ENCODE measurements at regions not wholly inside any gene's neighbourhood (a gene's known extent, or its start where the extent isn't known, plus 50 kb on each side); places are given as distances from the start of the nearest gene placed in this dataset.

DNA sequence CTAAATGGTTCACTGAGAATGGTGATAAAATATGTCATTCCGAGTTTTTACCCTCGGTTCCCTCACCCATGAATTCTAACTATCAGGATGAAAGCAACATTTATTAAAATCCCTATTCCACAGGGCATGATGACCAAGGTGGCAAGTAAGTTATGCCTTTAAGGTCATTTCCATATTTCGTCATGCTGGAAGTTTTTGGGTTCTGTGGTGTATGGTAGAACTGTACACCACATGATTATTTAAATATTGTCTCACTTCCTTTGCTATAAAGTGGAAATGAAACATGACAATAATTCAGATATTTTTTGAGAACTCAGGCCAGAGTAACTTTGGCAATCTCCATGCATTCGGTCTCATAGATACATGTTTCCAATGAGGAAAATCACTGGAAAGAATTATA is 68.5 kb upstream of the CARD18 start:
- Histone ChIP-seq H3K9ac (ENCODE audit: low read length) (no peak overlapping the region), H4K20me1 (ENCODE audit: low read length) (no peaks in the 10 kb centered on the region), H3K4me1 (ENCODE audit: insufficient read depth, low read length) (peaks cover 38% of the 10 kb centered on the region), H3K27ac (ENCODE audit: low read length) (no peak overlapping the region), H3F3A (ENCODE audit: low read length, unreplicated experiment) (no peaks in the 10 kb centered on the region), H3K79me2 (ENCODE audit: low read length) (no peaks in the 10 kb centered on the region), H3K36me3 (ENCODE audit: low read depth, low read length) (no peaks in the 10 kb centered on the region), H3K9me2 (replicated peaks; ENCODE audit: low read length) (no peaks in the 10 kb centered on the region), H3K4me2 (ENCODE audit: low read length) (no peak overlapping the region), H3K4me3 (ENCODE audit: low read length) (no peak overlapping the region), H3K9me3 (ENCODE audit: low read length) (no peaks in the 10 kb centered on the region), H3K27me3 (ENCODE audit: low read length) (no peaks in the 10 kb centered on the region), H2AFZ (ENCODE audit: low read length) (no peak overlapping the region)
- no TSS peak for BruUV-seq (replicated peaks)
- CTCF ChIA-PET, result no interaction called here
- TF ChIP-seq EZH2phosphoT487 (IDR thresholded peaks at IDR 0.05; ENCODE audit: borderline replicate concordance, low read length) (no peak), EZH2 (IDR thresholded peaks at IDR 0.05; ENCODE audit: low read length, unreplicated experiment) (no peak), CTCF (conservative IDR thresholded peaks at IDR 0.05; ENCODE audit: low read depth, low read length) (no peak)
- intact Hi-C loops (cut with micrococcal nuclease), result loop anchor here (10.0 kb wide), 2 partner anchors 243 to 497 kb away; partner anchors contain the start of gene CASP4
- no peak for DNase-seq
- ATAC-seq, result no peak
- POLR2A ChIA-PET (ENCODE audit: unreplicated experiment), result no interaction called here

- Histone ChIP-seq H3K4me3 (ENCODE audit: low read length) (no peak overlapping the region), H4K20me1 (ENCODE audit: low read length) (no peaks in the 10 kb centered on the region), H3K9ac (ENCODE audit: low read length) (no peak overlapping the region), H2AFZ (ENCODE audit: low read length) (no peak overlapping the region), H3K27me3 (ENCODE audit: low read length) (no peaks in the 10 kb centered on the region), H3K4me2 (ENCODE audit: low read length) (peak overlapping the region; percentile 45), H3K9me2 (replicated peaks; ENCODE audit: low read length) (no peaks in the 10 kb centered on the region), H3K79me2 (ENCODE audit: low read length) (no peaks in the 10 kb centered on the region), H3K9me3 (ENCODE audit: low read length) (no peaks in the 10 kb centered on the region), H3F3A (ENCODE audit: low read length, unreplicated experiment) (no peaks in the 10 kb centered on the region), H3K27ac (ENCODE audit: low read length) (peak overlapping the region; percentile 45), H3K36me3 (ENCODE audit: low read depth, low read length) (no peaks in the 10 kb centered on the region), H3K4me1 (ENCODE audit: insufficient read depth, low read length) (peaks cover 40% of the 10 kb centered on the region)
- ChIA-PET POLR2A (ENCODE audit: unreplicated experiment) (no interaction called here), CTCF (interaction anchor here (0.6 to 0.7 kb wide), 2 partner anchors 245 to 524 kb away, joined by 3 to 4 read pairs; no protein-coding TSS in a partner anchor)
- intact Hi-C loops (cut with micrococcal nuclease), result loop anchor here (1.0 to 10.0 kb wide), 4 partner anchors 242 to 654 kb away; partner anchors contain the start of gene CASP4
- TF ChIP-seq EZH2phosphoT487 (IDR thresholded peaks at IDR 0.05; ENCODE audit: borderline replicate concordance, low read length) (no peak), CTCF (conservative IDR thresholded peaks at IDR 0.05; ENCODE audit: low read depth, low read length) (peak; percentile 13; the same call in 1 of the 2 replicates)
- BruUV-seq (replicated peaks), result no TSS peak
- DNase-seq, result peak; percentile 77
- ATAC-seq, result peak; percentile 82
Measured at GRCh38 chr11:105206633-105207032, 67.1 kb upstream of the CARD18 start.

GRCh38 chr11:105204636-105205035 is 65.1 kb upstream of the CARD18 start:
- Histone ChIP-seq H3K4me2 (ENCODE audit: low read length) (no peak overlapping the region), H3K27ac (ENCODE audit: low read length) (no peak overlapping the region), H3K79me2 (ENCODE audit: low read length) (no peaks in the 10 kb centered on the region), H3F3A (ENCODE audit: low read length, unreplicated experiment) (no peaks in the 10 kb centered on the region), H3K9ac (ENCODE audit: low read length) (no peak overlapping the region), H3K27me3 (ENCODE audit: low read length) (no peaks in the 10 kb centered on the region), H3K9me2 (replicated peaks; ENCODE audit: low read length) (no peaks in the 10 kb centered on the region), H3K36me3 (ENCODE audit: low read depth, low read length) (no peaks in the 10 kb centered on the region), H3K4me3 (ENCODE audit: low read length) (no peak overlapping the region), H2AFZ (ENCODE audit: low read length) (no peak overlapping the region), H3K9me3 (ENCODE audit: low read length) (no peaks in the 10 kb centered on the region), H4K20me1 (ENCODE audit: low read length) (no peaks in the 10 kb centered on the region), H3K4me1 (ENCODE audit: insufficient read depth, low read length) (peaks cover 40% of the 10 kb centered on the region)
- intact Hi-C loops (cut with micrococcal nuclease), result loop anchor here (5.0 to 10.0 kb wide), 4 partner anchors 207 to 597 kb away; partner anchors contain the start of gene CASP4
- no peak for DNase-seq
- no peak for ATAC-seq
- TF ChIP-seq EZH2phosphoT487 (IDR thresholded peaks at IDR 0.05; ENCODE audit: borderline replicate concordance, low read length) (no peak), CTCF (conservative IDR thresholded peaks at IDR 0.05; ENCODE audit: low read depth, low read length) (no peak), EZH2 (IDR thresholded peaks at IDR 0.05; ENCODE audit: low read length, unreplicated experiment) (no peak)
- ChIA-PET POLR2A (ENCODE audit: unreplicated experiment) (no interaction called here), CTCF (no interaction called here)
- no TSS peak for BruUV-seq (replicated peaks)

All from PC-3 (cell line).